LNCAP (cell line): ENCODE measurements at regions not wholly inside any gene's neighbourhood (a gene's known extent, or its start where the extent isn't known, plus 50 kb on each side); places are given as distances from the start of the nearest gene placed in this dataset.

Experiments
- CTCF ChIP-seq: fragments of 450-650 bp; IDR thresholded peaks from 2 replicates; pipeline ENCODE4 v1.5.1; 2017; ENCODE audit warnings: mild to moderate bottlenecking

DNA sequence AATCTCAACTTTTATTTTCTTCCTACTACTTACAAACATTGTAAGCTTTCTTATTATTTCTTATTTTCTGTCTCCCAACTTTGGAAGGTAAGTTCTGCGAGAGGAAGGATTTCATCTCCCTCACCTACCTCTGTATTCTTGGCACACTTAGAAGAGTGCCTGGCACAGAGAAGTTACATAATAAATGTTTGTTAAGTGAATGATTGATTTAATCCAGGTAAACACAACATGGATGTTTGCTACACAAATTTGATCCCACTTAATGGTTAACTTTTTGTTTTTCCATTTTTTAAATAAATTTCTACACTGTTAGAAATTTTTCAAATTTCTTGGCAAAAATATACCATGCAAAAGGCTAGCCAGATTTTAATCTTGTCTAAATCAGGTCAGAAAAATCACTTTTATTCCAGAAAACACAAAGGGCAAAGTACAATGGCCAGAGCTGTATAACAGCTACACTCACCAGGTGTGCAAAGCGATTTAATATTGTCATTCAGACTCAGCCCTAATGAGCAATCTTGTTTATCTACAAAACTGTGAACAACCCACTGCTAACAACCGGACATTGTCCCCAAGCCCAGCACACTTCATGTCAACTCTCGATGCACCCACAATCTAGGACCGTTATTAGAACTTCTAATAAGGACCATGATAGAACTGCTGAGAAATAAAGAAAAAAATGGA is 222.1 kb upstream of the EEA1 start:
- TF ChIP-seq CTCF: no peak

GRCh38 chr12:93152617-93153016 is 223.5 kb upstream of the EEA1 start:
- TF ChIP-seq CTCF: no peak

GRCh38 chr12:93153321-93153720 is 224.2 kb upstream of the EEA1 start:
- no peak for TF ChIP-seq CTCF

DNA sequence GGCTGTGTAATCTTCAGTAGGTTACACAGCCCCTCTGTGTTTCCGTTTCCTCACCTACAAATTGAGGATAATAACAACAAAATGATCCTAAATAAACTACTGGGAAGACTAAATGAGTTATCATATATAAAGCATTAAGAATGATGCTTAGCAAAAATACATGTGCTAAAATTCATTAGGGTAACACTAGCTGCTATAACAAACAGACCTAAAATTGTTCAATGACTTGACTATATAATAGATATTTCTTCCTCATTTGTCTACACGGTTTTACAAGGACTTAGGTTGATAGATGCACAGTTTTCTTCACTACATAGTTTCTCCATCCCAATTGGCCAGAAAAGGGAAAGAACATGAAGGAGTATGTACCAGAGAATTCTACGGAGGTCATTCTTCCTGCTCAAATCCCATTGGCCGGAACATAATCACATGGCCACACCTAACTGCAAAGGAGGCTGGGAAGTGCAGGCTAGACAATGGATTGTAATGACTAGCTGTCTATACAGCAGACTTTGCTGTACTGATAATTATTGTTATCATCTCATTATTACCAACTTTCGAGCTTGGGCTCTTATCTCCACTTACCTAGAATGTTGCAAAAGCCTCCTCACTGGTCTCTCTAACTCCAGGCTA is 223.5 kb upstream of the NUDT4 start:
- no peak for TF ChIP-seq CTCF

GRCh38 chr12:93154753-93155480 is 222.8 kb upstream of the NUDT4 start:
- no peak for TF ChIP-seq CTCF

- TF ChIP-seq CTCF: no peak
Observed at GRCh38 chr12:93156086-93156716, 221.5 kb upstream of the NUDT4 start.

GRCh38 chr12:93157279-93157678 is 220.4 kb upstream of the NUDT4 start:
- no peak for TF ChIP-seq CTCF
